ENCODE measurements at regions not wholly inside any gene's neighbourhood (a gene's known extent, or its start where the extent isn't known, plus 50 kb on each side); places are given as distances from the start of the nearest gene placed in this dataset.

GRCh38 chr2:194697439-194697838 is 959.6 kb upstream of the SLC39A10 start:
- TF ChIP-seq, protein P1, sequence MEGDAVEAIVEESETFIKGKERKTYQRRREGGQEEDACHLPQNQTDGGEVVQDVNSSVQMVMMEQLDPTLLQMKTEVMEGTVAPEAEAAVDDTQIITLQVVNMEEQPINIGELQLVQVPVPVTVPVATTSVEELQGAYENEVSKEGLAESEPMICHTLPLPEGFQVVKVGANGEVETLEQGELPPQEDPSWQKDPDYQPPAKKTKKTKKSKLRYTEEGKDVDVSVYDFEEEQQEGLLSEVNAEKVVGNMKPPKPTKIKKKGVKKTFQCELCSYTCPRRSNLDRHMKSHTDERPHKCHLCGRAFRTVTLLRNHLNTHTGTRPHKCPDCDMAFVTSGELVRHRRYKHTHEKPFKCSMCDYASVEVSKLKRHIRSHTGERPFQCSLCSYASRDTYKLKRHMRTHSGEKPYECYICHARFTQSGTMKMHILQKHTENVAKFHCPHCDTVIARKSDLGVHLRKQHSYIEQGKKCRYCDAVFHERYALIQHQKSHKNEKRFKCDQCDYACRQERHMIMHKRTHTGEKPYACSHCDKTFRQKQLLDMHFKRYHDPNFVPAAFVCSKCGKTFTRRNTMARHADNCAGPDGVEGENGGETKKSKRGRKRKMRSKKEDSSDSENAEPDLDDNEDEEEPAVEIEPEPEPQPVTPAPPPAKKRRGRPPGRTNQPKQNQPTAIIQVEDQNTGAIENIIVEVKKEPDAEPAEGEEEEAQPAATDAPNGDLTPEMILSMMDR (IDR thresholded peaks at IDR 0.05): no peak
- TF ChIP-seq POLR2A (IDR thresholded peaks at IDR 0.05): no peak

All from suprapubic skin (tissue), 3 donors.